Liver (tissue), 3 donors: ENCODE measurements at regions not wholly inside any gene's neighbourhood (a gene's known extent, or its start where the extent isn't known, plus 50 kb on each side); places are given as distances from the start of the nearest gene placed in this dataset.

ENCODE experiments used
- ATF3 ChIP-seq: IDR thresholded peaks from 2 replicates; pipeline ENCODE4 v1.6.1; 2016; ENCODE audit warnings: antibody characterized with exemption
- CTCF ChIP-seq: fragments of 150-350 bp; IDR thresholded peaks from 2 replicates; pipeline ENCODE4 v1.5.1; 2017; ENCODE audit warnings: improper control_type of control experiment, low read depth, low read length; ENCODE audit not compliant: missing input control
- EGR1 ChIP-seq, 2 donors: IDR thresholded peaks; 2 replicates each; pipeline ENCODE4 v1.6.1; 2016 to 2018; ENCODE audit warnings: antibody characterized with exemption in 2 of 2, low read depth in 2 of 2
- GABPA ChIP-seq, 2 donors: IDR thresholded peaks in 1 of 2; conservative IDR thresholded peaks in 1 of 2; 2 replicates each; pipeline ENCODE4 v1.6.1; 2016; ENCODE audit warnings: antibody characterized with exemption in 2 of 2, mild to moderate bottlenecking in 1 of 2, moderate library complexity in 1 of 2
- JUND ChIP-seq, 2 donors: IDR thresholded peaks; 2 replicates each; pipeline ENCODE4 v1.6.1; 2016; ENCODE audit warnings: antibody characterized with exemption in 2 of 2
- NR2F2 ChIP-seq: IDR thresholded peaks from 2 replicates; pipeline ENCODE4 v1.6.1; 2016; ENCODE audit warnings: antibody characterized with exemption
- REST ChIP-seq: IDR thresholded peaks from 2 replicates; pipeline ENCODE4 v1.6.1; 2016; ENCODE audit warnings: antibody characterized with exemption, mild to moderate bottlenecking
- SP1 ChIP-seq: IDR thresholded peaks from 2 replicates; pipeline ENCODE4 v1.6.1; 2018; ENCODE audit warnings: antibody characterized with exemption, mild to moderate bottlenecking
- TAF1 ChIP-seq: conservative IDR thresholded peaks from 2 replicates; pipeline ENCODE4 v1.6.1; 2016; ENCODE audit warnings: antibody characterized with exemption, mild to moderate bottlenecking
- donor health status: healthy.
- donor health status: healthy.

- no peak for TF ChIP-seq CTCF
- no peak for TF ChIP-seq REST
- no peak for TF ChIP-seq ATF3
- no peak for TF ChIP-seq NR2F2
- no peak for TF ChIP-seq TAF1
- no peak for TF ChIP-seq GABPA (IDR thresholded peaks at IDR 0.05 in 1 of 2, conservative IDR thresholded peaks at IDR 0.05 in 1 of 2)
- TF ChIP-seq EGR1 (IDR thresholded peaks at IDR 0.05; ENCODE audit: low read depth in 2 of 2) = no peak
- TF ChIP-seq SP1 = no peak
- no peak for TF ChIP-seq JUND (IDR thresholded peaks at IDR 0.05)
Observed at GRCh38 chr10:106384496-106384895, 780.0 kb downstream of the SORCS1 start.
